Activated CD4-positive, CD25-positive, alpha-beta regulatory T cell treated with anti-CD3 and anti-CD28 coated beads, Interleukin-2, amount 50 U/mL, for 24 hours (primary cell): ENCODE measurements at regions not wholly inside any gene's neighbourhood (a gene's known extent, or its start where the extent isn't known, plus 50 kb on each side); places are given as distances from the start of the nearest gene placed in this dataset.

Experiments
- ATAC-seq, 2 donors: fragments of 150-1000 bp; cut with Tn5 transposase; one replicate each; pipeline ENCODE4 v1.10.0; 2021; ENCODE audit warnings: mild to moderate bottlenecking in 1 of 2, moderate library complexity in 1 of 2

DNA sequence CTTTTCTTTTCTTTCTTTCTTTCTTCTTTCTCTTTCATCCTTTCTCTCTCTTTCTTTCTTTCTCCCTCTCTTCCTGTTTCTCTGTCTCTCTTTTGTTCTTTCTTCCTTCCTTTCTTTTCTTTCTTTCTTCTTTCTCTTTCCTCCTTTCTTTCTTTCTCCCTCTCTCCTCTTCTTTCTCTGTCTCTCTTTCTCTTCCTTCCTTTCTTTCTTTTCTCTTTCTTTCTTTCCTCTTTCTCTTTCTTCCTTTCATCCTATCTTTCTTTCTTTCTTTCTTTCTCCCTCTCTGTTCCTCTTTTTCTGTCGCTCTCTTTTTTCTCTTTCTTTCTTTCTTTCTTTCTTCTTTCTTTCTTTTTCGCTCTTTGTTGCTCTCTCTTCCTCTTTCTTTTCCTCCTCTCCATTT lies 1149.2 kb upstream of the AUTS2 start:
- no peak for ATAC-seq

DNA sequence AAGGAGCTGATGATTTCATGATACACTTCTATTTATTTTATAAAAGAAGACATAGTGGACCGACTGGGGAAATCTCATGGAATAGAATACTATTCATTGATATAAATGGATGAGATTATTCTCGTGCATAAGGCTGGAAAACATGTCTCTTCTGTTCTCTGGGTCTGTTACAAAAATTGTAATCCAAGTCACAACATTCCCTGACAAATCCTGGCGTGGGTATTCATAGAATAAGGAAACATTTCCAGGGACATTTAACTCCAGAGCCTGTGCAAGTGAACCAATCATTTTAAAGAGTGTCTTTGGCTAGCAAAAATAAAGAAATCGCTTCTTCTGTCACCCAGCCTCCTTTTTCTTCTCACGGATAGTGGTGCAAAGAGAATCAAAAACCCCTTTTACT lies 1148.5 kb upstream of the AUTS2 start:
- no peak for ATAC-seq

DNA sequence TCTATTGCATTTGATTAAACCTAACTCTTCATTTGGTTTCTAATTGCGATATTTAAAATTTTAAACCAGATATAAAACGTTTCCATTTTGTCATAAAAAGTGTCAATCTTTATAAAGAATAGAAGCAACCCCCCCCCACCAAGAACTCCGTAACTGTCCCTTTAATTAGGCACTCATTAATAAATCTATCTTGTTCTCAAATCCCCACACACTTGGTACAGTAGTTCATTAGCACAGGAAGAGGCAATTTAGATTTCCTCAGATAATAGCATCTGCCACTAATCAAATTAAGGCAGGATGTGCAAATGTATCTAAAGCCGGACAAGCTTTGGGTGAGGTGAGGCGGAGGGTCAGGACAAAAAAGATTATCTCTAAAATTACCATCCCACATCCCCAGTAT lies 1143.3 kb upstream of the AUTS2 start:
- ATAC-seq: no peak

DNA sequence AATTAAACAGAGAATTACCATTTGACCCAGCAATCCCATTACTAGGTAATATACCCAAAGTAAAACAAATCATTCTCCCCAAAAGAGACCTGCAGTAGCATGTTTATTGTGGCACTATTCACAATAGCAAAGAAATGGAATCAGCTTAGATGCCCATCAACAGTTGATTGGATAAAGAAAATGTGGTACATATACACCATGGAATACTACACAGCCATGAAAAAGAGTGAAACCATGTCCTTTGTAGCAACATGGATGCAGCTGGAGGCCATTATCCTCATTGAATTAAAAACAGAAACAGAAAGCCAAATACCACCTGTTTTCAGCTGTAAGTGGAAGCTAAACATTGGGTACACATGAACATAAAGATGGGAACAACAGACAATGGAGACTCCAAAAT lies 1141.8 kb upstream of the AUTS2 start:
- no peak for ATAC-seq

DNA sequence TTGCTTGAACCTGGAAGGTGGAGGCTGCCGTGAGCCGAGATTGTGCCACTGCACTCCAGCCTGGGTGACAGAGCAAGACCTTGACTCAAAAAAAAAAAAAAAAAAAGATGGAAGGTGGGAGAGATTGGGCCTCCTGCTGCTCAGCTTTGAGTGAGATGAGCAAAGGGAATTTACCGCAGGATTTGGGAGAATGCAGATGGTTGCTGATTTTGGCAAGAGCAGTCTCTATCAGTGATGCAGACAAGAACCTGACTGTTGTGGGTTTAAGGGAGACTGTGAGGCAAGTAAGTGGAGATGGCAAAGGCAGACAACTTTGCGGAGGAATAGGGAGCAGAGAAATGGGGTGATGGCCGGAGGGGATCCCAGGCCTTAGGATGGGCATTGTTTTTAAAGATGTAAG lies 1140.8 kb upstream of the AUTS2 start:
- no peak for ATAC-seq

DNA sequence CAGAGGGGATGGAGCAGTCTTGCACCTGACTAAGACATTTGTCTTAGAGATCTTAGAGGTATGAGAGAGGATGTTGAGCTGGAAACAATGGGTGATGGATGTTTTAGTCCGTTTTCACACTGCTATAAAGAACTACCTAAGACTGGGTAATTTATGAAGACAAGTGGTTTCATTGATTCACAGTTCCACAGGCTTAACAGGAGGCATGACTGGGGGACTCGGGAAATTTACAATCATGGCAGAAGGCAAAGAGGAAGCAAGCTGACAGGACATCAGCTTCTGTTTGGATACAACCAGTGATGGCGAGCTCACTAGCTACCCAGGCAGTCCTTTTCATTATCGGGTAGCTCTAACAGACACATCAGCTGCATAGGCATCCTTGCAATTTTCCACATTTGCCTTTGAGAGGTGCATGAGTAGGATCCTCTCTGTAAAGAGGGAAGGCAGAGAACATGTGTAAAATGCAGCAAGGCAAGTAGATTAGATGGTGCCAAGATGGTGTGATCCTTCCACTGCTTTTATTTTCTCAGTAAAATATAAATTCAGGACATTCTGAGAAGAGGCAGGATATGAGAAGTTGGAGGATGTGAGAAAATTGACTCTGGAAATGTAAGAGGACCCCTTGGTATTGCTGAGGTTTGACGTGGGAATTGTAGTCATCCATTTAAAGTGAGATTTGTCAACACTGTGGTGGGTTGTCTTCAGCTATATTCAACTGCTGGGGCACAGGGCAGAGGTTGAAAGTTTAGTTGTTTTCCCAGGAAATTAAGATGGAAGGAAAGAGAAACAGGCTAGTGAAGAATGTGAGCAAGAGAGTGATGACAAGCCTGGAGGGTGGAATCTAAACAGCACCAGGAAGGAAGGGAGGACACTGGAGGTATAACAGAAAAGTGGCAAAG lies 1140.0 kb upstream of the AUTS2 start:
- no peak for ATAC-seq

DNA sequence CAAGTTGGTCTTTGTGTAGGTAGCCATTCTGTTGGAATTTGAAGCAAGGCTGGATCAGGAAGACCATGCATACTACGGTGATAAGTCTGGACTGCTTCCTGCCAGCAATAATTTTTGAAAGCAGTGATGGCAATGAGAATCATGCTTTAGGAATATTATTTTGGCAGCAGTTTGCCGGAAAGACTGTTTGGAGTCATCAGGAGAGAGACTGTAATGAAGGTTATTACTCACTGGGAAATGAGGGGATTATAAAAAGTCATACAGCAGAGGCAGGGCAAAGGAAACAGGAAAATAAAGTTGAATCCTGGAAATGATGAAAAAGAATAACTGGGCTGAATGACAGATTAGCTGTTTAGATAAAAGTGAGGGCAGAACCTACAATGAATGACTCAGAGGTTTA lies 1136.8 kb upstream of the AUTS2 start:
- no peak for ATAC-seq

DNA sequence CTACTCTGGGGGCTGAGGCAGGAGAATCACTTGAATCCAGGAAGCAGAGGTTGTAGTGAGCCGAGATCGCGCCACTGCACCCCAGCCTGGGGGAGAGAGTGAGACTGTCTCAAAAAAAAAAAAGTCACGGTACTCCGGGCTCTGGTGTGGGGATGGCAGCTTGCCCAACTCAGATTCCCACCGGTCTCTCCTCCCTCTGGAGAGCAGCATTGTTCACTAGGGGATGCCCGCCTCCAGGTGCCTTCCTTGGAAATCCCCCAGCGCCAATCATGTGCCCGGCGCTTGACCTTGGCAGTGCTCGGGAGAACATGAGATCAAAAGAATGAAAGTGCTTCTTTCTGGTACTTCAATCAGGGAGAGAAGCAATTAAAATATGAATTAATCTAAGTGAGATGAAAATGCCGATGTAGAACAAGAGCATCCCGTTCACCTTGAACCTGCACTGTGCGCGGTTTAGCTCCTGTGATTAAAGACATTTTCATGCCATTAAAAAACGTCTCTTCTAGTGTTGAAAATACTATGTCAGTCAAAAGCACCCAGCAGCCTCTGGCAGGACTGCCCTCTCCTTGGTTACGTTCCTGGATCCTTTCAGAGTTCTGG lies 1127.3 kb upstream of the AUTS2 start:
- ATAC-seq: no peak

DNA sequence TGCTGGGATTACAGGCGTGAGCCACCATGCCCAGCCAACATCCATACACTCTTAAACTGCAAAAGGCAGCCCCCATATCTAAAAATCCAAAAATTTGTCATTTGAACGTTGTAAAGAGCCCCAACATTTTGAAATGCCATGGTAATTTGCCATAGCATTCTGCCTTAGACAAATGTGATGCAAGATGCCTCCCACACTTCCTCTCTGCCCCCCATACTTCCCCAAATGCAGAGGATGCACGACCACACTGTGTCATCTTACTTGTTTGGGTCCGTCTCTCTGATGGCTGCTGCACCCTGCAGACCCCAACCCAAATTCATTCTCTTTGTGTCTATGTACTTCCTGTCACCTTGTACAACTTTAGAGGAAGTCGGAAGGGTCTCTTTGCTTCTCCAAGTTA lies 1125.6 kb upstream of the AUTS2 start:
- ATAC-seq: no peak

DNA sequence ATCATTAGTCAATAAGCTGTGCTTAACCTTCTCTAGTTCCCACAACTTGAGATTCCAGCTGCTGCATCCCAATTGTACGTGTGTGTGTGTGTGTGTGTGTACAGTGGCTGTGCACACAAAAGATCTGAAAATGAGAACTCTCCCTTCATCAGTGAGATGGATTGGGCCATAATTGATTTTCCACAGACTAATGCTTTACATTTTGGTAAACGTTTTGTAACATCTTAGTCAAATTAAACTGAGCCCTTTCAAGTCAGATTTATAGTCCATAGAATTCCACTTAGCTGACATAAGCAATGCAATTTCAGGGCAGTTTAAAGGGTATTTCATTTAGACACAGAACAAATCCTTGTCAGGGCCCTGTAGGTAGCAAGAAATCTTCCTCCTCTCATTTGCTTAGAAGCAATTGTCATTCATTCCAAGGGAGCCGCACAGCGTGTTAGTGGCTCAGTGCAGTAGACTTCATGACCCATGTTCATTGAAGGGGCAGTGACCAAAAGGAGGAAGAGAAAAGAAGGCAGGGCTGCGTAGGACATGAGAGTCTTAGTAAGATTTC lies 1123.5 kb upstream of the AUTS2 start:
- ATAC-seq: no peak

DNA sequence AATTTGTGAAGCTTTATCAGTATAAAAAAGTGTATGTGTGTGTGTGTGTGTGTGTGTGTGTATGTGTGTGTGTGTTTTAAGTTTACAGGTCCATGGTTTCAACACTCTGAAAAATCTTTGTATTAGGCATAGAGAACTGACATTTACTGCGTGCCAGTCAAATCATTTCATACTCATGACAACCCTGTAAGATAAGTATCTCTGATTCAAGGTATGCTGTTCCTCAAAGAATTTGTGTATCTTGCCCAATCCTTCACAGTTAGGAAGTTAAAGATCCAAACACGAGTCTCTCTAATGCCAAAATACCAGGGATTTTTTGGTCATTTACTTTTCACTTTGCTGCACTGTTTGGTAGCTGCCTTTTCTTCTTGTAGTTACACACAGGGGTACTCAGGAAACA lies 1121.3 kb upstream of the AUTS2 start:
- no peak for ATAC-seq

DNA sequence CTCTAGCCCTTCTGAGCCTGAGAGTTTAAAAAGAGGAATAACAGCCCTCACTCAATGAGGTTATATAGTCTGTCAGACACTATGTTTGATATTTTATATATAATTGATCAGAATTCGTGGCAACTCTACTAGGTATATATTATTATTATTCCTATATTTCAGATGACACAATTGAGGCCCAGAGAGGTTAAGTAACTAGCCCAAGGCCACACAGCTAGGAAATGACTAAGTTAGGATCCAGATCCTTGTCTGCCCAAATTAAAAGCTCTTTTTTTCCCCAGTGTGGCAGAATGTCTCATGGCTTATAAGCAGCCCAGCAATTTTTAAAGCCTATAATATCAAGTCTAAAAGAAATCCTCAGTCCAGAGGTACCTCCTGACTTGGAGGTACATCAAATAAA lies 1119.9 kb upstream of the AUTS2 start:
- no peak for ATAC-seq

DNA sequence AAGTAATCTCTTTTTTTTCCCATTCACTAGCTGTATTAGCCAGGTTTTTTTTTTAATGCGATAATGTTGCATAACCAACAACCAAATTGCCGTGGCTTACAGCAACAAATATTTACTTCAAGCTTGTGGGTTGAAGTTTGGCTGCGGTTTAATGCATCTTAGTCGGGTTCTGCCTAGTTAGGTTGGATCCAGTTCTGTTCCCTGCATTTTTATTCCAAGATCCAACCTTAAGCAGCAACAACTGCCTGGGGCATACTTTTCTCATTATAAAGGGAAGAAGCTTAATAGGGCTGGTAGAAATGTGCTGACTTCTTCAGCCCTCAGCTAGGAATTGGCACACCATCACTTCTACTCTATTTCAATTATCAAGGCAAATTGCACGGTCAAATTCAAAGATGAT lies 1115.5 kb upstream of the AUTS2 start:
- no peak for ATAC-seq

DNA sequence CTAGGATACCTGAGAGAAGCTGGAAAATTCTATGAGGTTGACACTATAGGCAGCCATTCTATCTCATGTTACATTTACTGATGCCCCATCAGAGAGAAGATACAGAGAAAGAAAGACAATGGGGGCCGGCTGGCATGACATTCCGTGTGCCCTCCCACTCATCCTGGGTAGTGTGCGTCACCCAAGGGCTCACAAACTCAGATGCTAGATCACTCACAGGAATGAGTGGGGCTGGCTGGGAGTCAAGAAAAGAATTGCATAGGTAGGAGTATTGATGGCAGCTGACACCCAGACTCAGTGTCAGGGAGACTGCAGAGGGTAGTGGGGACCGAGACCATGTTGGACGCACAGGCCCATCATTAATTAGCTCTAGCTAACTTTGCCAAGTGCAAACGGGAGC lies 1113.5 kb upstream of the AUTS2 start:
- no peak for ATAC-seq

DNA sequence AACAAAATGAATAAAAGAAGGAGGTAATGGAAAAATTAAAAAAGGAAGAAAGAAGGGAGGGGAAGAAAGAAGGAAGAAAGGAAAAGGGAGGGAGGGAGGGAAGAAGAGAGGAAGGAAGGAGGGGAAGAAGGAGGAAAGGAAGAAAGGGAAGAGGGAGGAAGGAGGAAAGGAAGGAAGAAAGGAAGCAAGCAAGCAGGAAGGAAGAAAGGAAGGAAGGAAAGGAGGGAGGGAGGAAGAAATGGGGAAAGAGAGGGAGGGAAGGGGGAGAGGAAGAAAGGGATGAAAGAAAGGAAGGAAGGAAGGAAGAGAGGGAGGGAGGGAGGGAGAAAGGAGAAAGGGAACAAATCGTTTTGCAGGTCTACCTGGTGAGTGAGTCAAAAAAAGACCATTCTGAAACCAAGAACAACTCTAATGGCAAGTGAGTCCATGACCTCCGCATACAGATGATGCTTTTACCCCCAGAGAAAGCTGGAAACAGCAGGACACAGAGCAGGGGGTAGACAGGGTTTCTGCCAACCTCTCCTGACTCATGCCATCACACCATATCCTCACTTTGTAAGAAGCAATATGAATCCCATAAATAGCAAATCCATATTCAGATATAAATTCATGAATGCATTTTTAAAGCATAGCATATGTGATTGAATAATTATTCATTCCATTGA lies 1112.9 kb upstream of the AUTS2 start:
- no peak for ATAC-seq

DNA sequence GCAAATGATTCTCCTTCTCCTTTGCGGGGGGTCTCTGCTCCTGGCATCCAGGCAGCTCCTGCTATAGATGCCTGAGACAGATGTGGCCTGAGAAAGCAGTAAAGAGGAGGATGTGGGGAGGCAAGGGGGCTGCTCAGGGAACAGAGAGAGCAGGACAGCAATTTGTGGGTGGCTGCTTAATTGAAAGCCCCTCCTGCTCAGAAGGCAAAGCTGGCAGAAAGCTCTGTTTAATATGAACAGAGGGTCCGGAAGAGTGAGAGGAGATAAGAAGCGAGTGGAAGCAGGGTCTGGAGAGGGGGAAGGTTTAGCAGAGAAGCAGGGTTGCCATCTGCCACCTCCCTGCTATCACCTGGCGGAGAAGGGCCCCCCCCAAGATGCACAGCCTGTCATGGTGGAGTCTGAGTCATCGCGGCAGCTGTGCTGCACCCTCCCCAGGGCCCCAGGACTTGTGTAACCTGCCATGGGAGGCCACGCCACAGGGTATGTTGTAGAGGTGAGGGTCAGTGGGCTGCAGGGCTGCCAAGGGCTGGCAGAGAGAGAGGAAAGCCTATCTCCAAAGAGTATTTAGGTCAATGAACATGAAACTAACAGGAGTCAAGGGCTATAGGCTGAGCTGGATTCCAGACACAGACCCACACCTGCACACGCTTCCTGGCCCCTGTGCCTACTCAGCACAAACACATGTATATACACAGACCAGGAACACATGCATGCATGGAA lies 1109.8 kb upstream of the AUTS2 start:
- ATAC-seq: no peak

DNA sequence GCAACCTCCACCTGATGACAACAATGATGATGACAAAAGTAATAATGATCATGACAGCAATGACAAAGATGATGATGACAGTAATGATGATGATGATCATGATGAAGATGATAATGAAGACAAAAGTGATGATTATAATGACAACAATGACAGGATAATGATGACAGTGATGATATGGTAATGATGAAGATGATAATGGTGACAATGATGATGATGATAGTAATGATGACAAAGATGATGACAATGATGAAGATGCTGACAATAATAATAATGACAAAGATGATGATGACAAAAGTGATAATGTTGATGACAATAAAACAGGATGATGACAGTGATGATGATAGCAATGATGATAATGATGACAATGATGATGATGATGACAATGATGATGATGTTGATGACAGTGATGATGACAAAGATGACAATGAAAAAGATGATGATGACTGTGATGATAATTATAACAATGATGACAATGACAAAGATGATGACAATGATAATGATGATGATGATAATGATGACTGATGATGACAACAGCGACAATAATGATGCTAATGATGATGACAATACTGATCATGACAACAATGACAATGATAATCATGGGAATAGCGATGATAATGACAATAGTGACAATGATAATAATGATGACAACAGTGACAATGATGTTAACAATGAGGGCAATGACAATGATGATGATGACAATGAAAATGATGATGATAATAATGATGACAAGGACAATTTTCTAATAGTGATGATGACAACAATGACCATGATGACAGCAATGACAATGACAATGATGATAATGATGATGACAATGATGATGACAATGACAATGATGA lies 1106.5 kb upstream of the AUTS2 start:
- no peak for ATAC-seq

DNA sequence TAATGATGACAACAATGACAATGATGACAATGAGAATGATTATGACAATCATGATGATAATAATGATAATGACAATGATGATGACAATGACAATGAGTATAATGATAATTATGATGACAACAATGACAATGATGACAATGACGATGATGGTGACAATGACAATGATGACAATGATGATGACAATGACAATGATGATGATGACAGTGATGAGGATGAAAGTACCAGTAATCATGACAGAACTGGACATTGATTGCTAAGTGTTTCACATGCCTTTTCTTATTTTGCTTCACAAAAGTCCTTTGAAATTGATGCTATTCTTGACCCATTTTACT lies 1106.0 kb upstream of the AUTS2 start:
- ATAC-seq: no peak

DNA sequence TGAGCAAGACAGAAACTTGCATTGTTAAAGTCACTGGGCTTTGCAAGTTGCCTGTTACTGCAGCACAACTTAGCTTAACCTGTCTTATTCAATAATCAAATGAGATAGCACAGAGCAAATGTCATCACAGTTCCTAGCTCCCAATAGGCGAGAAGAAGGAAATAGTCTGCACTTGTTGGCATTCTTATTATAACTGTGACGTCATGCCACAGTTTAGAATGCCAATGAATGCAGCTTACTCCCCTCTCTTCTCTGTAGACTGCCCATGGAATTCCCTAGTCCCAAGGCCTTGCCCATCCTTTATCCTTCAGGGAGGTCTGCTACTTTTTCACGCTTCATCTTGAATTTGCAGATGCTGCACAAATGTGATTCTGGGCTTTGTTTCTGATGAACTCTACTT lies 1094.9 kb upstream of the AUTS2 start:
- ATAC-seq: no peak

DNA sequence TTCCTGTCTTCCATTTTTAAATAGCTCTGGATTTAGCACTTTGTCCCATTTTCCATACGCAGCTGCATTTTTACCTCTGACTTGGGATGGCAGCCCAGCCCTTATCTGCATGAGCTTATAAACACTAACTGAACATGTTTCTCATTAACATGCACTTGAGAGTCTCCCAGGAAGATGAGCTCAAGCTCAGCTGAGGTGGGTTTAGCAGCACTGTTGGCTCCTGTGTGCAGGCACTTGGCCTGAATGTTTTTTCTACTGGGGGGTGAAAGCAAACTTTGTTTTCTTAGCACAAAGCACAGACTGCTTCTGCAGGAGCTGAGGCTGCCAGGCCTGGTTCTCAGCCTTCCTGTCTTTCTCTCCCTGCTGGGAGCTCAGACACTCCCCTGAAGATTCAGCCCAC lies 1093.6 kb upstream of the AUTS2 start:
- ATAC-seq: no peak

DNA sequence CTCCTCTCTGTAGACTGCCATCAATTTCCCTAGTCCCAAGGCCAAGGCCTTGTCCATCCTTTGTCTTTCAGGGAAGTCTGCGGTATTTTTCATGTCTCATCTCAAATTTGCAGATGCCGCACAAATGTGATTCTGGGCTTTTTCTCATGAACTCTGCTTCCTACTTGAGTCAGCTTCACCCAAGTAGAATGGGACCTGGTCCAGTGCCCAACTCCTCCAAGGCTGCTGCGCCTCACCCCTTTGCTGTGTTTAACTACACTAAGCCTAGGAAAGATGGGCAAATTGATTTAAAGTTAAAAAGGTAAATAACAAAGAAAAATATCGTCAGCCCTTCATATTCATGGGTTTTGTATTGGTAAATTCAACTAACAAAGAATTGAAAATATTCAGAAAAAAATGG lies 1092.6 kb upstream of the AUTS2 start:
- no peak for ATAC-seq

DNA sequence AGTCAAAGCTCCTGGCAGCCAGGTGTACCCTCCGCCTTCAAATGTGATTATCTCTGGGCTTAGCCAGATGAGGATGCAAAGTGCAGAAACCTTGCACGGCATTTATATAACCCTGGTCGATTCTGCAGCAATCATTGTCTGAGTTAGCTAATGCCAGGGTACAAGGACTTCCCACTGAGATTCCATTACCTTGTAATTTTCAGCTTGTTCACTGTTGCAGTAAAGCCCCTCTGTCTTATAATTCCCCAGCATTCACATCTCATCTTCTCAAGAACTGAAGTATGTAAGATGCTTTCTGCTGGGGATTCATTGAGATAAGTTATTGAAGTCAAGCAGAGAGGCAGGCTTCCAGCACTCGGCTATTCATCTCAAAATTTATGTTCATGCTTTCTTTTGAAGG lies 1090.6 kb upstream of the AUTS2 start:
- no peak for ATAC-seq
